Mesothelial cell of epicardium (in vitro differentiated cells): ENCODE measurements at regions not wholly inside any gene's neighbourhood (a gene's known extent, or its start where the extent isn't known, plus 50 kb on each side); places are given as distances from the start of the nearest gene placed in this dataset.

Experiments
- DNase-seq, 2 experiments: peaks; one replicate each; pipeline ENCODE4 v3.0.0; 2021; ENCODE audit warnings: low spot score in 2 of 2; ENCODE audit not compliant: unreplicated experiment in 2 of 2
- H3K27ac Mint-ChIP-seq: 2 replicates; pipeline ENCODE4 v1.8.0; 2021; ENCODE audit warnings: mixed read lengths
- H3K27me3 Mint-ChIP-seq: 2 replicates; pipeline ENCODE4 v1.8.0; 2021; ENCODE audit warnings: low read depth, mixed read lengths
- H3K36me3 Mint-ChIP-seq: 2 replicates; pipeline ENCODE4 v1.8.0; 2021; ENCODE audit warnings: mixed read lengths
- H3K4me1 Mint-ChIP-seq: 2 replicates; pipeline ENCODE4 v1.8.0; 2021; ENCODE audit warnings: mixed read lengths
- H3K4me3 Mint-ChIP-seq: 2 replicates; pipeline ENCODE4 v1.8.0; 2021; ENCODE audit warnings: mild to moderate bottlenecking, moderate library complexity, mixed read lengths
- H3K9me3 Mint-ChIP-seq: 2 replicates; pipeline ENCODE4 v1.8.0; 2021; ENCODE audit warnings: mixed read lengths
- CTCF ChIP-seq: fragments of 200-600 bp; sonication (generic); IDR thresholded peaks from one replicate; pipeline ENCODE4 v1.5.0; 2021; ENCODE audit warnings: antibody characterized with exemption; ENCODE audit not compliant: unreplicated experiment

GRCh38 chr9:31950756-31951155 lies 433.7 kb upstream of the ACO1 start:
- no peak for TF ChIP-seq CTCF
- H3K27me3 Mint-ChIP-seq: no peaks in the 10 kb centered on the region

GRCh38 chr9:31958572-31958971 lies 425.9 kb upstream of the ACO1 start:
- Mint-ChIP-seq H3K4me3 (no peak overlapping the region), H3K27me3 (no peaks in the 10 kb centered on the region), H3K4me1 (no peaks in the 10 kb centered on the region), H3K27ac (no peak overlapping the region), H3K36me3 (no peaks in the 10 kb centered on the region), H3K9me3 (peaks cover 74% of the 10 kb centered on the region)
- DNase-seq: no peak
- TF ChIP-seq CTCF: no peak

More at GRCh38 chr9:31950756-31951155, 433.7 kb upstream of the ACO1 start:
- DNase-seq: no peak
- Mint-ChIP-seq H3K36me3 (no peaks in the 10 kb centered on the region), H3K27ac (no peak overlapping the region), H3K4me3 (no peak overlapping the region), H3K4me1 (no peaks in the 10 kb centered on the region), H3K9me3 (peaks cover 58% of the 10 kb centered on the region)

- no peak for DNase-seq
- Mint-ChIP-seq H3K9me3 (peaks cover 18% of the 10 kb centered on the region), H3K36me3 (no peaks in the 10 kb centered on the region), H3K4me1 (no peaks in the 10 kb centered on the region), H3K4me3 (no peak overlapping the region), H3K27ac (no peak overlapping the region), H3K27me3 (no peaks in the 10 kb centered on the region)
- TF ChIP-seq CTCF: no peak
Measured at GRCh38 chr9:31969552-31969951, 414.9 kb upstream of the ACO1 start.

GRCh38 chr9:31983895-31984294 lies 400.5 kb upstream of the ACO1 start:
- no peaks in the 10 kb centered on the region for H3K36me3 Mint-ChIP-seq
- no peak overlapping the region for H3K4me3 Mint-ChIP-seq
- no peaks in the 10 kb centered on the region for H3K4me1 Mint-ChIP-seq
- peaks cover 28% of the 10 kb centered on the region for H3K9me3 Mint-ChIP-seq
- no peak for DNase-seq
- no peaks in the 10 kb centered on the region for H3K27me3 Mint-ChIP-seq
- no peak for TF ChIP-seq CTCF
- no peak overlapping the region for H3K27ac Mint-ChIP-seq

GRCh38 chr9:31996331-31996730 lies 388.1 kb upstream of the ACO1 start:
- H3K9me3 Mint-ChIP-seq: peaks cover 23% of the 10 kb centered on the region
- H3K4me3 Mint-ChIP-seq: no peak overlapping the region
- no peak for DNase-seq
- H3K27ac Mint-ChIP-seq: no peak overlapping the region
- H3K27me3 Mint-ChIP-seq: peaks cover 1% of the 10 kb centered on the region
- H3K36me3 Mint-ChIP-seq: no peaks in the 10 kb centered on the region
- no peaks in the 10 kb centered on the region for H3K4me1 Mint-ChIP-seq
- no peak for TF ChIP-seq CTCF

- H3K27ac Mint-ChIP-seq: no peak overlapping the region
- H3K36me3 Mint-ChIP-seq: no peaks in the 10 kb centered on the region
- H3K4me1 Mint-ChIP-seq: no peaks in the 10 kb centered on the region
- H3K27me3 Mint-ChIP-seq: peaks cover 1% of the 10 kb centered on the region
- no peaks in the 10 kb centered on the region for H3K9me3 Mint-ChIP-seq
- no peak for DNase-seq
- no peak for TF ChIP-seq CTCF
- no peak overlapping the region for H3K4me3 Mint-ChIP-seq
Measured at GRCh38 chr9:32004431-32005076, 379.9 kb upstream of the ACO1 start.
